ENCODE measurements at regions not wholly inside any gene's neighbourhood (a gene's known extent, or its start where the extent isn't known, plus 50 kb on each side); places are given as distances from the start of the nearest gene placed in this dataset.

DNA sequence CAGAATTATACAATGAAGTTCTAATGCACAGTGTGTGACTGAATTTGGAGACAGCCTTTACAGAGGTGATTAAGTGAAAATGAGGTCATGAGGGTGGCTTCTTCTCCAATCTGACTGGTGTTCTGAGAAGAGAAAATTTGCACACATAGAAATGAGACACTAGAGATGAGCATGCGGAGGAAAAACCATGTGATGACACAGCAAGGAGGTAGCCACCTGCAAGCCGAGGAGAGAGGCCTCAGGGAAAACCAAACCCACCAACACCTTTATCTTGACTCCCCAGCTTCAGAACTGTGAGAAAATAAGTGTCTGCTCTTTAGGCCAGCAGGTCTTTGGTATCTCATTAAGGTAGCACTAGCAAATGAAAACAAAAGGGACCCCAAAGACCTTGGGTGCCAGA, 93.2 kb downstream of the GGTLC2 start:
- TF ChIP-seq, protein P1, sequence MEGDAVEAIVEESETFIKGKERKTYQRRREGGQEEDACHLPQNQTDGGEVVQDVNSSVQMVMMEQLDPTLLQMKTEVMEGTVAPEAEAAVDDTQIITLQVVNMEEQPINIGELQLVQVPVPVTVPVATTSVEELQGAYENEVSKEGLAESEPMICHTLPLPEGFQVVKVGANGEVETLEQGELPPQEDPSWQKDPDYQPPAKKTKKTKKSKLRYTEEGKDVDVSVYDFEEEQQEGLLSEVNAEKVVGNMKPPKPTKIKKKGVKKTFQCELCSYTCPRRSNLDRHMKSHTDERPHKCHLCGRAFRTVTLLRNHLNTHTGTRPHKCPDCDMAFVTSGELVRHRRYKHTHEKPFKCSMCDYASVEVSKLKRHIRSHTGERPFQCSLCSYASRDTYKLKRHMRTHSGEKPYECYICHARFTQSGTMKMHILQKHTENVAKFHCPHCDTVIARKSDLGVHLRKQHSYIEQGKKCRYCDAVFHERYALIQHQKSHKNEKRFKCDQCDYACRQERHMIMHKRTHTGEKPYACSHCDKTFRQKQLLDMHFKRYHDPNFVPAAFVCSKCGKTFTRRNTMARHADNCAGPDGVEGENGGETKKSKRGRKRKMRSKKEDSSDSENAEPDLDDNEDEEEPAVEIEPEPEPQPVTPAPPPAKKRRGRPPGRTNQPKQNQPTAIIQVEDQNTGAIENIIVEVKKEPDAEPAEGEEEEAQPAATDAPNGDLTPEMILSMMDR (IDR thresholded peaks at IDR 0.05; ENCODE audit: extremely low read depth, insufficient read depth, missing control alignments) = no peak
- DNase-seq (ENCODE audit: low spot score) = no peak
- in situ Hi-C loops (cut with MboI; ENCODE audit: low pct_unique_long_range_greater_than_20kb, low sequenced_read_pairs, unreplicated experiment) = no loop called here

DNA sequence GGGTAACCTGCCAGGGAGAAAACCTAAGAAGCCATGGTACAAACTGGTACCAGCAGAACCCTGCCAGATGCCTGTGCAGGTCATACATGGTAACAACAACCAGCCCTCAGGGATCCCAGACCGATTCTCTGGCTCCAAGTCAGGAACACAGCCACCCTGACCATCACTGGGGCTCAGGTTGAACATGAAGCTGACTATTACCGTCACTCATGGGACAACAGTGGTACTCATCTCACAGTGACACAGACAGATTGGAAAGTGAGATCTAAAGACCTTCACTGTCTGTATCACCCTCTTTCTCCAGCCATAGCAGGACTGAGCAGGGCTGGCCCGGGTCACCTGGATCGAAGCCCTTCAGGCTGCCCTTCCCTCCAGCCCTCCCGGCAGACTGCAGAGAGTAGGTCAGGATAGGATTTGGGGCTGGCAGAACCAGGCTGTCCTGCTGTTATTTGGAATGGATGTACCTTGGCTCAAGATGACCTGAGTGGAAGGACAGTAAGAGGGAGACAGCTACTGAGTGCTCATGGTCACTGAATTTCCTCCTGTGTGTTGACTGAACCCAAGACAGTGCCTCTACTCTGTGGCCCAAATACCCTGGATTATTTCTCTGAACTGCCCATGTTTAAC, 94.7 kb downstream of the GGTLC2 start:
- in situ Hi-C loops (cut with MboI; ENCODE audit: low pct_unique_long_range_greater_than_20kb, low sequenced_read_pairs, unreplicated experiment) = no loop called here
- no peak for DNase-seq (ENCODE audit: low spot score)
- TF ChIP-seq, protein P1 (IDR thresholded peaks at IDR 0.05; ENCODE audit: extremely low read depth, insufficient read depth, missing control alignments) = no peak

DNA sequence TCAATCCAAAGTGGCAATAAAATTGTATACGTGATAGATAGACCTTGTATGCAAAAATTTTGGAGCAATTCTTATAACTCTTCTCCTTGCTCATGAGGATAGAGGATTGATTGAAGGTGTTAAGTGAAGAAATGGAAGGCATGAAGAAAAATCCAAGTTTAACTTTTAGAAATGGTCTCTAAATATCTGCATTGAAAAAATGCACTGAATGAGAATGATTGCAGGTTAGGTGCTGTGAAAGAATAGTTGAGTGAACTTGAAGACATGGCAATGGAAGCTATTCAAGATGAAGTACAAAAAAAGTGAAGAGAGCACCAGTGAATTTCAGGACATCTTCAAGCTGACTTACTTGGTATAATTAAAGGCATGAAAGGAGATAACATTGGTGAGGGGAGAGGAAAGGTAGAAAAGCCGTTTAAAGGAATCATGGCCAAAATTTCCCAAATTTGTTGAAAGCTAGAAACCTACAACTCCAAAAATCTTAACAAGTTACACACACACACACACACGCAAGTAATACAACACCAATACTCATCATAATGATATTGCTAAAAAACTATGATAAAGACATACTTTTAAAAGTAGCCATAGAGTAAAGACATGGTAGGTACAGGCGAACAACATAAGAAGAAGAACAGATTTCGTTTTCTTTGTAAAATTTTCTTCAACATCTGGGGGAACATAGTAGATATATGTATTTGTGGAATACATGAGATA, 96.3 kb downstream of the GGTLC2 start:
- in situ Hi-C loops (cut with MboI; ENCODE audit: low pct_unique_long_range_greater_than_20kb, low sequenced_read_pairs, unreplicated experiment) = no loop called here
- DNase-seq (ENCODE audit: low spot score) = no peak
- TF ChIP-seq, protein P1 (IDR thresholded peaks at IDR 0.05; ENCODE audit: extremely low read depth, insufficient read depth, missing control alignments) = no peak

DNA sequence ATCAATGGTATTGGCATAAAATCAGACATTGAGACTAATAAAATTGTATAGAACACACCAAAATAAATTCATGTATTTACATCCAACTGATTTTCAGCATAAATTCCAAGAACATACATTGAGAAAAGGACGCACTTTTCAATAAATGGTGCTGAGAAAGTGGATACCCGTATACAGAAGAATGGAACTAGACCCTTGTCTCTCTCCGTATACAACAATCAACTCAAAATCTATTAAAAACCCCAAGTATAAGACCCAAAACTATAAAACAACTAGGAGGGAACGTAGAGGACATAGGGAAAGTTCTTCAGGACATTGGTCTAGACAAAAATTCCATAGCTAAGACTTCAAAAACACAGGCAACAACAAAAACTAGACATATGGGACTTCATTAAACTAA, 97.4 kb downstream of the GGTLC2 start:
- no peak for DNase-seq (ENCODE audit: low spot score)
- TF ChIP-seq, protein P1 (IDR thresholded peaks at IDR 0.05; ENCODE audit: extremely low read depth, insufficient read depth, missing control alignments) = no peak
- in situ Hi-C loops (cut with MboI; ENCODE audit: low pct_unique_long_range_greater_than_20kb, low sequenced_read_pairs, unreplicated experiment) = no loop called here

DNA sequence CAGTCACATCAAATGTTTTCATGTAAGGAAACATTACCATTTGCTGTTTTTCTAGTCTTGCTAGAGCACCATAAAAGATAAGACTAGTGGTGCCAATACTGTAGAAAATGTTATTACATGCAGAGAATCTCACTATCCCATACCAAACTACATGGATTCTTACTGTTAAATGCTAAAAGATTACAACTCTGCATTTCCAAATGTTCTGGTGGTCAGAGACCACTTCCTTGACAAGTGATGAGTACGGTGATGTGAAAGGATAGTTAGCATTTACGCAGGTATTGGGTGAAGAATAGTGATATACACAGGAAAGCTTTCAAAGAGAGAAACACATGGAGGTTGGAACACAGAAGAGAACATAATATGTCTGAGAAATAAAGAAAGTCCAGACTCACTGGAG, 98.2 kb downstream of the GGTLC2 start:
- TF ChIP-seq, protein P1 (IDR thresholded peaks at IDR 0.05; ENCODE audit: extremely low read depth, insufficient read depth, missing control alignments) = no peak
- in situ Hi-C loops (cut with MboI; ENCODE audit: low pct_unique_long_range_greater_than_20kb, low sequenced_read_pairs, unreplicated experiment) = no loop called here
- DNase-seq (ENCODE audit: low spot score) = no peak

DNA sequence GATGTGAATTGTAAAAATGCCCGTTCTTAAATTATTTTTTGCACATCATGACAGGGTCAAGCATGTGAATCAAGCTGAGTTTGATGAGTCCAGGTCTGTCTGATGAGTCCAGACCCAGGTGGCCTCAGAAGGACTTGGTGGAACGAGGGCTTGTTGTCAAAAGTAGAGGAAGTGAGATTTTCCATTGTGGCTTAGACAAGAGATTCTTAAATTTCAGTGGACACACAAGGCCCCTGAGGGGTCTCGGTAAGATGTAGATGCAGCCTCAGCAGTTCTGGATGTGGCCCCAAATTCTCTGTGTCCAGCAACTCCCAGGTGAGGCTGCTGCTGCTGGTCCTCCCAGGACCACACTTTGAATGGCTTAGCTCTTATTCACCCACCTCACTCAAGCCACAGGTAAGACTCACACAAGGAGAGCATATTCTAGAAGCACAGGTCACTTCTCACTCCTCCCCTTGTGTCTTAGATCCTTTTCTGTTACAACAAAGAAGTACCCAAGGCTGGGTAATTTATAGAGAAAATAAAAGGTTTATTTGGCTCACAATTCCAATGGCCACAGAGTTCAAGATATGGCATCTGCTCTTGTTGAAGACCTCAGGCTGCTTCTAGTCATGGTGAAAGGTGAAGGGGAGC, 98.8 kb downstream of the GGTLC2 start:
- no peak for DNase-seq (ENCODE audit: low spot score)
- TF ChIP-seq, protein P1 (IDR thresholded peaks at IDR 0.05; ENCODE audit: extremely low read depth, insufficient read depth, missing control alignments) = no peak
- in situ Hi-C loops (cut with MboI; ENCODE audit: low pct_unique_long_range_greater_than_20kb, low sequenced_read_pairs, unreplicated experiment) = no loop called here
